HG03432 (cell line): ENCODE measurements at regions not wholly inside any gene's neighbourhood (a gene's known extent, or its start where the extent isn't known, plus 50 kb on each side); places are given as distances from the start of the nearest gene placed in this dataset.

Experiments
- ATAC-seq: cut with Tn5 transposase; IDR thresholded peaks from one replicate; pipeline ENCODE4 v1.9.1; 2021; ENCODE audit warnings: mild to moderate bottlenecking, moderate library complexity; ENCODE audit not compliant: unreplicated experiment

GRCh38 chr10:91335147-91335546 is 75.0 kb upstream of the HECTD2 start:
- no peak for ATAC-seq

GRCh38 chr10:91339729-91340128 is 70.4 kb upstream of the HECTD2 start:
- no peak for ATAC-seq

- ATAC-seq, result no peak
These were observed 69.4 kb upstream of the HECTD2 start for GRCh38 chr10:91340613-91341362.

GRCh38 chr10:91341686-91342085 is 68.5 kb upstream of the HECTD2 start:
- ATAC-seq, result no peak

- ATAC-seq, result no peak
These were observed 67.1 kb upstream of the HECTD2 start for GRCh38 chr10:91343010-91343409.

GRCh38 chr10:91344117-91344856 is 65.9 kb upstream of the HECTD2 start:
- ATAC-seq, result no peak

- ATAC-seq, result no peak
These were observed 64.4 kb upstream of the HECTD2 start for GRCh38 chr10:91345716-91346115.

- no peak for ATAC-seq
These were observed 62.6 kb upstream of the HECTD2 start for GRCh38 chr10:91347529-91347928.

- no peak for ATAC-seq
These were observed 60.8 kb upstream of the HECTD2 start for GRCh38 chr10:91349381-91349780.

GRCh38 chr10:91350651-91351081 is 59.5 kb upstream of the HECTD2 start:
- no peak for ATAC-seq

- ATAC-seq, result no peak
These were observed 57.4 kb upstream of the HECTD2 start for GRCh38 chr10:91352760-91353159.

GRCh38 chr10:91354166-91355075 is 55.7 kb upstream of the HECTD2 start:
- ATAC-seq, result peak; percentile 53

- ATAC-seq, result no peak
These were observed 54.1 kb upstream of the HECTD2 start for GRCh38 chr10:91355998-91356397.

GRCh38 chr10:91357497-91357896 is 52.6 kb upstream of the HECTD2 start:
- ATAC-seq, result no peak
